ENCODE measurements at regions not wholly inside any gene's neighbourhood (a gene's known extent, or its start where the extent isn't known, plus 50 kb on each side); places are given as distances from the start of the nearest gene placed in this dataset.

GRCh38 chr6:85394853-85395538, 54.9 kb upstream of the NT5E start:
- no peak for DNase-seq
- intact Hi-C loops (cut with micrococcal nuclease), result no loop called here
- Mint-ChIP-seq H3K27me3 (peaks cover 7% of the 10 kb centered on the region), H3K27ac (no peak overlapping the region), H3K4me1 (no peaks in the 10 kb centered on the region), H3K4me3 (no peak overlapping the region), H3K9me3 (ENCODE audit: insufficient read depth) (peaks cover 2% of the 10 kb centered on the region)
- Histone ChIP-seq H3K9ac (ENCODE audit: low read length) (no peak overlapping the region), H3K36me3 (replicated peaks in 1 of 2; ENCODE audit: control extremely low read depth in 1 of 2, control insufficient read depth in 1 of 2, extremely low read depth in 1 of 2, insufficient read depth in 2 of 2, low read length in 1 of 2) (no peaks in the 10 kb centered on the region), H4K20me1 (ENCODE audit: control insufficient read depth, insufficient read depth, low read length, poor library complexity, severe bottlenecking) (no peaks in the 10 kb centered on the region), H3K4me3 (ENCODE audit: control extremely low read depth in 1 of 5, extremely low read depth in 1 of 5, insufficient read depth in 1 of 5, low read depth in 2 of 5, low read length in 4 of 5) (no peak overlapping the region), H3K79me2 (ENCODE audit: control insufficient read depth, insufficient read depth, low read length) (no peaks in the 10 kb centered on the region), H2AFZ (ENCODE audit: insufficient read depth, low read depth, low read length, poor library complexity, severe bottlenecking) (no peak overlapping the region), H3K27me3 (replicated peaks in 1 of 4; ENCODE audit: control extremely low read depth in 1 of 4, control insufficient read depth in 3 of 4, insufficient read depth in 4 of 4, low read length in 3 of 4) (no peaks in the 10 kb centered on the region), H3K4me1 (ENCODE audit: control insufficient read depth in 2 of 2, insufficient read depth in 2 of 2, low read length in 2 of 2) (no peaks in the 10 kb centered on the region), H3K9me3 (ENCODE audit: control extremely low read depth in 1 of 3, control insufficient read depth in 2 of 3, insufficient read depth in 1 of 3, low read length in 2 of 3) (peaks cover 0 to 4% (median 0%) of the 10 kb centered on the region in 3 donors), H3K27ac (ENCODE audit: low read length in 2 of 2) (no peak overlapping the region), H3K4me2 (replicated peaks; ENCODE audit: low read depth, low read length, poor library complexity, severe bottlenecking) (no peak overlapping the region)
- ATAC-seq (ENCODE audit: low read depth), result no peak
- POLR2A ChIA-PET, result no interaction called here
- TF ChIP-seq EZH2 (IDR thresholded peaks at IDR 0.05; ENCODE audit: borderline replicate concordance, insufficient read depth, low read depth, low read length, poor library complexity, severe bottlenecking) (no peak), CTCF (IDR thresholded peaks at IDR 0.05) (no peak)
- CTCF ChIA-PET, result interaction anchor here (1.2 kb wide), 1 partner anchor 88 kb away, joined by 3 read pairs; no protein-coding TSS in a partner anchor
- WGBS (ENCODE audit: insufficient coverage), result 100% methylated on average over 1 of the region's 1 CpG

- DNase-seq (no peak), ATAC-seq (ENCODE audit: low read depth) (no peak)
- CTCF ChIA-PET, result interaction anchor here (1.2 kb wide), 1 partner anchor 88 kb away, joined by 3 read pairs; no protein-coding TSS in a partner anchor
- no peak overlapping the region for H3K4me2 ChIP-seq (replicated peaks; ENCODE audit: low read depth, low read length, poor library complexity, severe bottlenecking)
- POLR2A ChIA-PET, result no interaction called here
- H3K4me1 Mint-ChIP-seq, result no peaks in the 10 kb centered on the region
- peaks cover 2% of the 10 kb centered on the region for H3K9me3 Mint-ChIP-seq (ENCODE audit: insufficient read depth)
- H3K27me3 ChIP-seq (replicated peaks in 1 of 4; ENCODE audit: control extremely low read depth in 1 of 4, control insufficient read depth in 3 of 4, insufficient read depth in 4 of 4, low read length in 3 of 4), result peaks cover 0 to 1% (median 0%) of the 10 kb centered on the region in 4 experiments
- intact Hi-C loops (cut with micrococcal nuclease), result no loop called here
- H3K79me2 ChIP-seq (ENCODE audit: control insufficient read depth, insufficient read depth, low read length), result no peaks in the 10 kb centered on the region
- H3K9me3 ChIP-seq (ENCODE audit: control extremely low read depth in 1 of 3, control insufficient read depth in 2 of 3, insufficient read depth in 1 of 3, low read length in 2 of 3), result peaks cover 0 to 4% (median 0%) of the 10 kb centered on the region in 3 donors
- H2AFZ ChIP-seq (ENCODE audit: insufficient read depth, low read depth, low read length, poor library complexity, severe bottlenecking), result no peak overlapping the region
- WGBS (ENCODE audit: insufficient coverage), result no CpG with 5 or more reads among the region's 1 CpG
- no peak overlapping the region for H3K4me3 ChIP-seq (ENCODE audit: control extremely low read depth in 1 of 5, extremely low read depth in 1 of 5, insufficient read depth in 1 of 5, low read depth in 2 of 5, low read length in 4 of 5)
- H3K36me3 ChIP-seq (replicated peaks in 1 of 2; ENCODE audit: control extremely low read depth in 1 of 2, control insufficient read depth in 1 of 2, extremely low read depth in 1 of 2, insufficient read depth in 2 of 2, low read length in 1 of 2), result no peaks in the 10 kb centered on the region
- no peak overlapping the region for H3K4me3 Mint-ChIP-seq
- H3K9ac ChIP-seq (ENCODE audit: low read length), result no peak overlapping the region
- H3K27me3 Mint-ChIP-seq, result peaks cover 11% of the 10 kb centered on the region
- H3K4me1 ChIP-seq (ENCODE audit: control insufficient read depth in 2 of 2, insufficient read depth in 2 of 2, low read length in 2 of 2), result no peaks in the 10 kb centered on the region
- H3K27ac Mint-ChIP-seq, result no peak overlapping the region
- TF ChIP-seq EZH2 (IDR thresholded peaks at IDR 0.05; ENCODE audit: borderline replicate concordance, insufficient read depth, low read depth, low read length, poor library complexity, severe bottlenecking) (no peak), CTCF (IDR thresholded peaks at IDR 0.05) (no peak)
- no peaks in the 10 kb centered on the region for H4K20me1 ChIP-seq (ENCODE audit: control insufficient read depth, insufficient read depth, low read length, poor library complexity, severe bottlenecking)
- no peak overlapping the region for H3K27ac ChIP-seq (ENCODE audit: low read length in 2 of 2)
These were observed 55.7 kb upstream of the NT5E start for GRCh38 chr6:85394199-85394598.

Data from B cell (primary cell).